ENCODE measurements at regions not wholly inside any gene's neighbourhood (a gene's known extent, or its start where the extent isn't known, plus 50 kb on each side); places are given as distances from the start of the nearest gene placed in this dataset.

DNA sequence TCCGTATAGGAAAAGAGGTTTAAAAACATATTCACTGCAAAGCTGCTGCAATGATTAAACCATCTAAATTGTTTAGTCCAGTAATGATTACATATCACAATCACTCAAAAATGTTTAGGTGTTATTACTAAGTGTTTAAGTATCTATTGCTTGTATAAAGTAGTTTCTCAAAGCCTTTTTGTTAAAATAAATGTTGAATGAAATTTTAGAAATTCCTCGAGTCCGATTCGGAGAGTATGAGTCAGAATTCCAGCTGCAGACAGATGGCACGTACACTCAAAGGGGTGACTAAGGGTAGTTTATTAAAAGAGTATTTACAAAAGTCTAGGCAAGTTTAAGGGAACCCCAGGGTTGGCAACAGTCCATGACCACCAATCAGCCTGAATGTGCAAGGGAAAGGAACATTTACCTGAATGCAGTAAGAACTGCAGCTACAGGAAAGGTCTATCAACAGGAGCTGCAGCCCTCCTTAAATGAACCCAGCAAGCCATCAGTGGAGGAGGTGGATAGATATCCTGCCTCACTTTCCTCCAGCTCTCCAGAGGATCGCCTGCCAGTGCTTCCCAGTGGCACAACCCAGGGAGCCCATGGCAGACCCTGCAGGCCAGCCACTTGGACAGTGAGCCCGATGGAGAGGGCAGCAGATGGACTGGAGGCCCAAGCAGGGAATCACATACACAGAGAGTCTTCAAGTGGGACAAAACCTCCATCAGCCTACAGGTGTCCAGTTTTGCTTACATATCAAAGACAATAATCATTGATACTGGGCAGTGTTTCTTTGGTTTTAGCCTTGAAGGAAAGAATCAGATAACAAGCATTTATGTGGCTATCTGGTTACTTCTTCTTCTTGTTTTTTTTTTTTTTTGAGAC lies 92.1 kb upstream of the SLC44A3 start:
- H3K4me3 Mint-ChIP-seq = no peak overlapping the region
- H3K36me3 Mint-ChIP-seq = no peaks in the 10 kb centered on the region

DNA sequence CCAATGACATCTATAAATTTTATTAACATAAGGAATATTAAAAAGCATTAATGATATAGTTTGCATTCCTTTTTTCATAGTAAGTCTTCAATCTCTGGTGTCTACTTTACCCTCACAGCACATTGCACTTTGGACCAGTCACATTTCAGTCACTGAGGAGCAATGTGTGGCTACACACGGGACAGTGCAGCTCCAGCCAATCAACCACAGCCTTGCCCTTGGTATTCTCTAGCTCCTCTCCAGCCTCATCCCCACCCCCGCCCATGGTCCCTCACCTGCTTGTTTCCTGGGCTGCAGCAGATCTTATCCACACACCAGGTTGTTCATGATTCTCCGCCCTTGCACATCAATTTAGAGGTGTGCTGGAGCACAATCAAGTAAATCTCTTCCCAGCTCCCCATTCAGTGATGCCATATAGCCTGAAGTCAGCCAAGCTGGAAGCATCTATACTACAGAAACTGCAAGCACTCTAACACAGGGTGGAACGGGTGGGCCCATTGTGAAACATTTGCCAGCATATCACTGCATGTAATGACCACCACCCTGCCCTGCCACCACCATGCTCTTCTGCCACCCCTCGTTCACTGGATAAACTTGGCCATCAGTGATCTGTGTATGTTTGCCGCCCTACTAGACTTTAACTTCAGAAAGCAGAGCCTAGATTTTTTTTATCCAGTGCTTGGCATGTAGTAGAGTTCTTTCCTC lies 93.0 kb upstream of the SLC44A3 start:
- Mint-ChIP-seq H3K36me3 (no peaks in the 10 kb centered on the region), H3K4me1 (ENCODE audit: low read depth) (no peaks in the 10 kb centered on the region), H3K27me3 (peaks cover 8% of the 10 kb centered on the region), H3K9me3 (no peaks in the 10 kb centered on the region), H3K4me3 (no peak overlapping the region), H3K27ac (no peak overlapping the region)
- DNase-seq = no peak
- intact Hi-C loops (cut with micrococcal nuclease) = no loop called here
- ChIA-PET POLR2A (no interaction called here), CTCF (no interaction called here)

More for the DNA sequence above, 92.1 kb upstream of the SLC44A3 start:
- peaks cover 6% of the 10 kb centered on the region for H3K27me3 Mint-ChIP-seq
- H3K4me1 Mint-ChIP-seq (ENCODE audit: low read depth) = no peaks in the 10 kb centered on the region
- ChIA-PET CTCF (no interaction called here), POLR2A (no interaction called here)
- no peak for DNase-seq
- intact Hi-C loops (cut with micrococcal nuclease) = no loop called here
- H3K27ac Mint-ChIP-seq = no peak overlapping the region
- no peaks in the 10 kb centered on the region for H3K9me3 Mint-ChIP-seq

- Mint-ChIP-seq H3K36me3 (no peaks in the 10 kb centered on the region), H3K9me3 (no peaks in the 10 kb centered on the region), H3K4me1 (ENCODE audit: low read depth) (no peaks in the 10 kb centered on the region), H3K27me3 (peaks cover 9% of the 10 kb centered on the region), H3K4me3 (no peak overlapping the region), H3K27ac (no peak overlapping the region)
- intact Hi-C loops (cut with micrococcal nuclease) = no loop called here
- CTCF ChIA-PET = no interaction called here
- POLR2A ChIA-PET = no interaction called here
- DNase-seq = no peak
These were observed 94.6 kb upstream of the SLC44A3 start for GRCh38 chr1:94725566-94725965.

- DNase-seq = no peak
- H3K27ac Mint-ChIP-seq = no peak overlapping the region
- no peaks in the 10 kb centered on the region for H3K9me3 Mint-ChIP-seq
- POLR2A ChIA-PET = no interaction called here
- no peaks in the 10 kb centered on the region for H3K4me1 Mint-ChIP-seq (ENCODE audit: low read depth)
- CTCF ChIA-PET = no interaction called here
- intact Hi-C loops (cut with micrococcal nuclease) = no loop called here
- peaks cover 7% of the 10 kb centered on the region for H3K27me3 Mint-ChIP-seq
- H3K36me3 Mint-ChIP-seq = no peaks in the 10 kb centered on the region
- no peak overlapping the region for H3K4me3 Mint-ChIP-seq
These were observed 96.3 kb upstream of the SLC44A3 start for GRCh38 chr1:94723894-94724293.

GRCh38 chr1:94723463-94723862 lies 96.7 kb upstream of the SLC44A3 start:
- DNase-seq = no peak
- intact Hi-C loops (cut with micrococcal nuclease) = no loop called here
- H3K9me3 Mint-ChIP-seq = no peaks in the 10 kb centered on the region
- POLR2A ChIA-PET = no interaction called here
- peaks cover 9% of the 10 kb centered on the region for H3K27me3 Mint-ChIP-seq
- H3K4me3 Mint-ChIP-seq = no peak overlapping the region
- no peaks in the 10 kb centered on the region for H3K36me3 Mint-ChIP-seq
- H3K27ac Mint-ChIP-seq = no peak overlapping the region
- H3K4me1 Mint-ChIP-seq (ENCODE audit: low read depth) = no peaks in the 10 kb centered on the region
- CTCF ChIA-PET = no interaction called here

DNA sequence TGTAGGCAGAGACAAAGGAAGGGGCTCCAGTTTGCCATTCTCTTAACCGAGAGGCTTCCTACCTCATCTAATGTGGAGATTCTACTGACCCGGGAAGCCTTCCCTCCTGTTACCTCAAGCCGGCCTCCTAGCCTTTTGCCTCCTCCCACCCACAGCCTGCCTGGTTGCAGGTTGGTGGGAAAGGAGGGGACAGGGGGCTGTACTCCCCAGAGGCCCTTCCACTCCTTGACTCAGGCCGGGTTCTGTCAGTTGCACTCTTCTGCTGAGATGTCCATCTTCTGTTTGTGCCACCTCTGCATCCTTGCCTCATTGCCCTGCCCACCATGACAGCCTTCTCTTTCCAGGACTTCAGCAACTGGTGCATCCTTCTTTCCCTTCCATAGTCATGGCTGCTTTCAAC lies 98.0 kb upstream of the SLC44A3 start:
- no peak overlapping the region for H3K27ac Mint-ChIP-seq
- H3K9me3 Mint-ChIP-seq = no peaks in the 10 kb centered on the region
- no peaks in the 10 kb centered on the region for H3K36me3 Mint-ChIP-seq
- peaks cover 9% of the 10 kb centered on the region for H3K27me3 Mint-ChIP-seq
- POLR2A ChIA-PET = no interaction called here
- intact Hi-C loops (cut with micrococcal nuclease) = no loop called here
- no peak for DNase-seq
- no peak overlapping the region for H3K4me3 Mint-ChIP-seq
- H3K4me1 Mint-ChIP-seq (ENCODE audit: low read depth) = no peaks in the 10 kb centered on the region
- CTCF ChIA-PET = no interaction called here

DNA sequence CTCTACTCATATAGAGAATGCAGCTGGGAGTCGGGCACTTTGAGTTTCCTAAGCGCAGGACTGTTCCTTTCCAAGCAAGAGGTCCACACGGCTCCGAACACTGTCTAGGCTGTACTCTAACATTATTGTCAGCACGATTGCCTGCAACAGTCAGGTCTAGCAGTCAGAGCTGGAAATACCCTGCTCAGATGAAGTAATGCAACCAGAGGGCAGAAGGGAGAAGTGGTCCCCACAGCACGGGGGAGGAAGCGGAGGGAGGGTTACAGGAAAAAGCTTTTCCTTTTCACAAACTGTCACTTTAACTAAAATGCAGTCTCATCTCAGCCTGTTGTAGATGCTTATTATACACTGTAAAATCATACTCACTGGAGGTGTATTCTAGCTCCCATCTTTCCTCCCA lies 98.9 kb upstream of the SLC44A3 start:
- H3K9me3 Mint-ChIP-seq = no peaks in the 10 kb centered on the region
- H3K27ac Mint-ChIP-seq = no peak overlapping the region
- H3K4me1 Mint-ChIP-seq (ENCODE audit: low read depth) = no peaks in the 10 kb centered on the region
- no peak overlapping the region for H3K4me3 Mint-ChIP-seq
- intact Hi-C loops (cut with micrococcal nuclease) = no loop called here
- POLR2A ChIA-PET = interaction anchor here (0.5 kb wide), 1 partner anchor 61 kb away, joined by 4 read pairs; no protein-coding TSS in a partner anchor
- H3K36me3 Mint-ChIP-seq = no peaks in the 10 kb centered on the region
- peaks cover 9% of the 10 kb centered on the region for H3K27me3 Mint-ChIP-seq
- no peak for DNase-seq
- CTCF ChIA-PET = no interaction called here

GRCh38 chr1:94719926-94720793 lies 100.0 kb upstream of the SLC44A3 start:
- Mint-ChIP-seq H3K4me1 (ENCODE audit: low read depth) (no peaks in the 10 kb centered on the region), H3K27ac (no peak overlapping the region), H3K4me3 (no peak overlapping the region), H3K9me3 (no peaks in the 10 kb centered on the region), H3K36me3 (no peaks in the 10 kb centered on the region), H3K27me3 (peaks cover 7% of the 10 kb centered on the region)
- intact Hi-C loops (cut with micrococcal nuclease) = no loop called here
- no peak for DNase-seq
- ChIA-PET POLR2A (no interaction called here), CTCF (no interaction called here)

DNA sequence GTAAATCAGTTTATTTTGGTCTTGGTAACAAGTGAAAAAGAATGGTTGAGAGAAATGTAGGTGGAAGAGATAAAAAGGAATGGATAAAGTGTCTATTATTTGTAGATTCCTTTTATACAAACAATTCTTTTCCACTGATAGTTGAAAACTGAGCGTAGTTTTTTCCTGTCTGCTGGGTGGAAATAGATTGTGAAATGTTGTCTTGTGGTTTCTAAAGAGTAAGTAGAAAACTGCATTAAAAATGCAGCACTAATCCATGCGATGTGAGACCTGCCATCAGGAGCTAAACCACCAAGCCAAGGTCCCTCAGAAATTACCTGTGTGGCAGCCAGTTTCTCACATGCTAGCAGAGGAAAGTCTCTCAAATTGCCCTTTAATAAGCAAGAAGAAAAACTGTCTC lies 103.2 kb upstream of the SLC44A3 start:
- Mint-ChIP-seq H3K27ac (no peak overlapping the region), H3K4me3 (no peak overlapping the region), H3K27me3 (peaks cover 4% of the 10 kb centered on the region), H3K4me1 (ENCODE audit: low read depth) (no peaks in the 10 kb centered on the region), H3K9me3 (no peaks in the 10 kb centered on the region), H3K36me3 (no peaks in the 10 kb centered on the region)
- intact Hi-C loops (cut with micrococcal nuclease) = no loop called here
- ChIA-PET CTCF (no interaction called here), POLR2A (no interaction called here)
- DNase-seq = no peak

- Mint-ChIP-seq H3K9me3 (no peaks in the 10 kb centered on the region), H3K36me3 (no peaks in the 10 kb centered on the region)
- CTCF ChIA-PET = no interaction called here
These were observed 104.8 kb upstream of the SLC44A3 start for GRCh38 chr1:94715321-94715720.

DNA sequence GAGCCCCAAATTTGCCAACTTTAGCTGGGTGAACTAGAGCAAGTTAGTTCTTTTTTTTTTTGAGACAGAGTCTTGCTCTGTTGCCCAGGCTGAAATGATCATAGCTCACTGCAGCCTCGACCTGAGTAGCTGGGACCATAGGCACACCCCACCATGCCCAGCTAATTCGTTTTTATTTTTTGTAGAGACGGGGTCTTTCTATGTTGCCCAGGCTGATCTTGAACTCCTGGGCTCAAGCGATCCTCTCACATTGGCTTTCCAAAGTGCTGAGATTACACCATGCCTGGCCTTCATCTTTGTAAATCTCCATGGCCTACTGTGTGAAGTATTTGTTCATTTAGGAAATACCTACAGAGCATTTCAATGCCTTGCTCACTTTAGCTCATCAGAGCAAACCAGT lies 105.6 kb upstream of the SLC44A3 start:
- no peaks in the 10 kb centered on the region for H3K9me3 Mint-ChIP-seq
- CTCF ChIA-PET = no interaction called here

More at GRCh38 chr1:94715321-94715720, 104.8 kb upstream of the SLC44A3 start:
- no peaks in the 10 kb centered on the region for H3K4me1 Mint-ChIP-seq (ENCODE audit: low read depth)
- no peak overlapping the region for H3K27ac Mint-ChIP-seq
- POLR2A ChIA-PET = no interaction called here
- H3K4me3 Mint-ChIP-seq = no peak overlapping the region
- DNase-seq = no peak
- intact Hi-C loops (cut with micrococcal nuclease) = no loop called here
- H3K27me3 Mint-ChIP-seq = peaks cover 3% of the 10 kb centered on the region

GRCh38 chr1:94714152-94714551 lies 106.0 kb upstream of the SLC44A3 start:
- H3K4me1 Mint-ChIP-seq (ENCODE audit: low read depth) = no peaks in the 10 kb centered on the region
- no peak overlapping the region for H3K4me3 Mint-ChIP-seq
- CTCF ChIA-PET = no interaction called here
- POLR2A ChIA-PET = no interaction called here
- H3K9me3 Mint-ChIP-seq = no peaks in the 10 kb centered on the region
- H3K27me3 Mint-ChIP-seq = peaks cover 3% of the 10 kb centered on the region
- intact Hi-C loops (cut with micrococcal nuclease) = no loop called here
- H3K27ac Mint-ChIP-seq = no peak overlapping the region
- DNase-seq = no peak
- H3K36me3 Mint-ChIP-seq = no peaks in the 10 kb centered on the region

More for the DNA sequence above, 105.6 kb upstream of the SLC44A3 start:
- no peaks in the 10 kb centered on the region for H3K4me1 Mint-ChIP-seq (ENCODE audit: low read depth)
- no peak overlapping the region for H3K27ac Mint-ChIP-seq
- no peak for DNase-seq
- intact Hi-C loops (cut with micrococcal nuclease) = no loop called here
- peaks cover 3% of the 10 kb centered on the region for H3K27me3 Mint-ChIP-seq
- H3K36me3 Mint-ChIP-seq = no peaks in the 10 kb centered on the region
- no peak overlapping the region for H3K4me3 Mint-ChIP-seq
- POLR2A ChIA-PET = no interaction called here
